ENCODE measurements at regions not wholly inside any gene's neighbourhood (a gene's known extent, or its start where the extent isn't known, plus 50 kb on each side); places are given as distances from the start of the nearest gene placed in this dataset.

GRCh38 chr17:54404259-54404658 lies 496.4 kb upstream of the TOM1L1 start:
- DNase-seq (ENCODE audit: low read depth), result no peak
- H3K4me3 ChIP-seq (ENCODE audit: low read depth, low read length), result no peak overlapping the region
- TF ChIP-seq CTCF (conservative IDR thresholded peaks at IDR 0.05; ENCODE audit: low read depth, low read length), result no peak

GRCh38 chr17:54405826-54406225 lies 494.8 kb upstream of the TOM1L1 start:
- TF ChIP-seq CTCF (conservative IDR thresholded peaks at IDR 0.05; ENCODE audit: low read depth, low read length), result no peak
- DNase-seq (ENCODE audit: low read depth), result no peak
- H3K4me3 ChIP-seq (ENCODE audit: low read depth, low read length), result no peak overlapping the region

GRCh38 chr17:54408731-54409130 lies 491.9 kb upstream of the TOM1L1 start:
- no peak overlapping the region for H3K4me3 ChIP-seq (ENCODE audit: low read depth, low read length)
- no peak for DNase-seq (ENCODE audit: low read depth)
- TF ChIP-seq CTCF (conservative IDR thresholded peaks at IDR 0.05; ENCODE audit: low read depth, low read length), result no peak

GRCh38 chr17:54418467-54418866 lies 482.2 kb upstream of the TOM1L1 start:
- no peak for DNase-seq (ENCODE audit: low read depth)
- H3K4me3 ChIP-seq (ENCODE audit: low read depth, low read length), result no peak overlapping the region
- TF ChIP-seq CTCF (conservative IDR thresholded peaks at IDR 0.05; ENCODE audit: low read depth, low read length), result no peak

- DNase-seq (ENCODE audit: low read depth), result no peak
Measured at GRCh38 chr17:54425671-54426070, 475.0 kb upstream of the TOM1L1 start.

GRCh38 chr17:54426296-54426886 lies 474.3 kb upstream of the TOM1L1 start:
- H3K4me3 ChIP-seq (ENCODE audit: low read depth, low read length), result no peak overlapping the region
- no peak for TF ChIP-seq CTCF (conservative IDR thresholded peaks at IDR 0.05; ENCODE audit: low read depth, low read length)
- DNase-seq (ENCODE audit: low read depth), result no peak

More at GRCh38 chr17:54425671-54426070, 475.0 kb upstream of the TOM1L1 start:
- TF ChIP-seq CTCF (conservative IDR thresholded peaks at IDR 0.05; ENCODE audit: low read depth, low read length), result no peak
- H3K4me3 ChIP-seq (ENCODE audit: low read depth, low read length), result no peak overlapping the region

GRCh38 chr17:54435966-54436365 lies 464.7 kb upstream of the TOM1L1 start:
- no peak overlapping the region for H3K4me3 ChIP-seq (ENCODE audit: low read depth, low read length)

More at GRCh38 chr17:54435966-54436365, 464.7 kb upstream of the TOM1L1 start:
- DNase-seq (ENCODE audit: low read depth), result no peak
- no peak for TF ChIP-seq CTCF (conservative IDR thresholded peaks at IDR 0.05; ENCODE audit: low read depth, low read length)
